ENCODE measurements at regions not wholly inside any gene's neighbourhood (a gene's known extent, or its start where the extent isn't known, plus 50 kb on each side); places are given as distances from the start of the nearest gene placed in this dataset.

- Histone ChIP-seq H3K4me2 (ENCODE audit: low read length) (no peak overlapping the region), H3K36me3 (ENCODE audit: insufficient read depth, low read length) (no peaks in the 10 kb centered on the region), H3K27ac (ENCODE audit: low read depth, low read length, poor library complexity, severe bottlenecking) (no peak overlapping the region), H3K79me2 (ENCODE audit: insufficient read depth, low read length) (no peaks in the 10 kb centered on the region), H4K20me1 (ENCODE audit: insufficient read depth, low read length) (no peaks in the 10 kb centered on the region), H3F3A (ENCODE audit: insufficient read depth, low read length) (no peaks in the 10 kb centered on the region), H2AFZ (ENCODE audit: low read length) (no peak overlapping the region), H3K27me3 (ENCODE audit: insufficient read depth, low read length) (peaks cover 5% of the 10 kb centered on the region; the same call in 1 of the 2 replicates), H3K4me3 (ENCODE audit: low read depth, low read length, poor library complexity, severe bottlenecking) (no peak overlapping the region), H3K9me3 (ENCODE audit: low read length) (no peaks in the 10 kb centered on the region), H3K4me1 (ENCODE audit: insufficient read depth, low read length, severe bottlenecking) (no peaks in the 10 kb centered on the region), H3K9ac (ENCODE audit: low read length) (no peak overlapping the region), H3K9me2 (ENCODE audit: low read depth, low read length) (no peaks in the 10 kb centered on the region)
- TF ChIP-seq, protein P1, sequence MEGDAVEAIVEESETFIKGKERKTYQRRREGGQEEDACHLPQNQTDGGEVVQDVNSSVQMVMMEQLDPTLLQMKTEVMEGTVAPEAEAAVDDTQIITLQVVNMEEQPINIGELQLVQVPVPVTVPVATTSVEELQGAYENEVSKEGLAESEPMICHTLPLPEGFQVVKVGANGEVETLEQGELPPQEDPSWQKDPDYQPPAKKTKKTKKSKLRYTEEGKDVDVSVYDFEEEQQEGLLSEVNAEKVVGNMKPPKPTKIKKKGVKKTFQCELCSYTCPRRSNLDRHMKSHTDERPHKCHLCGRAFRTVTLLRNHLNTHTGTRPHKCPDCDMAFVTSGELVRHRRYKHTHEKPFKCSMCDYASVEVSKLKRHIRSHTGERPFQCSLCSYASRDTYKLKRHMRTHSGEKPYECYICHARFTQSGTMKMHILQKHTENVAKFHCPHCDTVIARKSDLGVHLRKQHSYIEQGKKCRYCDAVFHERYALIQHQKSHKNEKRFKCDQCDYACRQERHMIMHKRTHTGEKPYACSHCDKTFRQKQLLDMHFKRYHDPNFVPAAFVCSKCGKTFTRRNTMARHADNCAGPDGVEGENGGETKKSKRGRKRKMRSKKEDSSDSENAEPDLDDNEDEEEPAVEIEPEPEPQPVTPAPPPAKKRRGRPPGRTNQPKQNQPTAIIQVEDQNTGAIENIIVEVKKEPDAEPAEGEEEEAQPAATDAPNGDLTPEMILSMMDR (IDR thresholded peaks at IDR 0.05; ENCODE audit: low read length) = no peak
- TF ChIP-seq EZH2 (IDR thresholded peaks at IDR 0.05; ENCODE audit: borderline replicate concordance, low read length) = no peak
These were observed 81.8 kb upstream of the KCNA3 start for GRCh38 chr1:110756506-110756905.

DNA sequence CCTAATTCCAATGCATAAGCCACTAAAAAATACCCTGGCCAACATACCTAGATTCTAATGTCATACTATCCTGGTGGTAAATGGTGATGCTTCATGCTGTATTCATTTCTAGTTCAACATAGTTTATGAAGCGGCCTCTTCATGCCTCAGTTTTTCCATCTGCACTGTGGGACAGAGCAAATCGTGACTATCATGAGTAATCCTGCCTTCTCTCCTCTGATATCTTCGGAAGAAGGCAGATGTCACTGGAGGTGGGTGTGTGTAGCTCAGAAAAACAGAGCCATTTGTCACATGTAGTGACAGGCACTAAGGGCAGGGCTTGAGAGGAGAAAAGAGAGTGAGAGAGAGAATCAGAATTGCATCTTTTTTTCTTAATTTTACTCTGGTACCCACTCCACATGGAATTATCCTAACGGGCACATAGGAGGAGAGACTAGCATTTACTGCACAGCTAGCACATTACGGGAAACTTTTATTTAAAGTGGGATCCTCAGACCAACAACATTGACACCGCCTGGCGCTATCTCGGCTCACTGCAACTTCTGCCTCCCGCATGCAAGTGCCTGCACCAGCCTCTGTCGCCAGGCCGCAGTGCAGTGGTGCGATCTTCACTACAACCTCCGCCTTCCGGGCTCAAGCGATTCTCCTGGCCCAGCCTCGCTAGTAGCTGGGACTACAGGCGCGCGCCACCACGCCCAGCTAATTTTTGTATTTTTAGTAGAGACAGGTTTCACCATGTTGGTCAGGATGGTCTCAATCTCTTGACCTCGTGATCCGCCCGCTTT lies 78.4 kb upstream of the KCNA3 start:
- H3K27ac ChIP-seq (ENCODE audit: low read depth, low read length, poor library complexity, severe bottlenecking) = no peak overlapping the region
- H2AFZ ChIP-seq (ENCODE audit: low read length) = no peak overlapping the region
- H3K4me3 ChIP-seq (ENCODE audit: low read depth, low read length, poor library complexity, severe bottlenecking) = no peak overlapping the region
- H3K9me2 ChIP-seq (ENCODE audit: low read depth, low read length) = no peaks in the 10 kb centered on the region
- no peaks in the 10 kb centered on the region for H3K9me3 ChIP-seq (ENCODE audit: low read length)
- H3K36me3 ChIP-seq (ENCODE audit: insufficient read depth, low read length) = no peaks in the 10 kb centered on the region
- no peaks in the 10 kb centered on the region for H3K4me1 ChIP-seq (ENCODE audit: insufficient read depth, low read length, severe bottlenecking)
- H3F3A ChIP-seq (ENCODE audit: insufficient read depth, low read length) = no peaks in the 10 kb centered on the region
- TF ChIP-seq EZH2 (IDR thresholded peaks at IDR 0.05; ENCODE audit: borderline replicate concordance, low read length) = no peak
- TF ChIP-seq, protein P1 (IDR thresholded peaks at IDR 0.05; ENCODE audit: low read length) = no peak
- peaks cover 5% of the 10 kb centered on the region; the same call in 1 of the 2 replicates for H3K27me3 ChIP-seq (ENCODE audit: insufficient read depth, low read length)
- H3K4me2 ChIP-seq (ENCODE audit: low read length) = no peak overlapping the region
- no peak overlapping the region for H3K9ac ChIP-seq (ENCODE audit: low read length)
- H3K79me2 ChIP-seq (ENCODE audit: insufficient read depth, low read length) = no peaks in the 10 kb centered on the region
- H4K20me1 ChIP-seq (ENCODE audit: insufficient read depth, low read length) = no peaks in the 10 kb centered on the region

DNA sequence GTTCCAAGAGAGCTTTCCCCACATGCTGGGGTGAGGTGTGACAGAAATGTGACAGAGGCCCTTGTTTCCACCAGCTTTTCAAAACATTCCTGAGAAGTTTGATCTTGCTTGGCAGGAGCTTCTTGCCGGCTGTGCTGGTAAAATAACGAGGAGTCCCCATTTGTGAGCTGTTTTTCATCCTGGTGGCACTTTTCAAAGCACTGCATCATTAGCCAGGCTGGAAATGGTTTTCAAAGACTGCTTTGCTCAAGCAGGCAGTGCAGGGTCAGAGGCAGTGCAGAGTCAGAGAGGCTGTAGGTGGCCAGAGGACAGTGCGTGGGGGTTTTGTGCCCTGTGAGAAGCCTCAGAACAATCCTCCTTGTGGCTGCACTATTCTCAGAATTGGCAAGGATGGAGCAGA lies 75.8 kb upstream of the KCNA3 start:
- Histone ChIP-seq H3F3A (ENCODE audit: insufficient read depth, low read length) (no peaks in the 10 kb centered on the region), H3K79me2 (ENCODE audit: insufficient read depth, low read length) (no peaks in the 10 kb centered on the region), H3K4me3 (ENCODE audit: low read depth, low read length, poor library complexity, severe bottlenecking) (no peak overlapping the region), H3K9ac (ENCODE audit: low read length) (no peak overlapping the region), H3K9me2 (ENCODE audit: low read depth, low read length) (no peaks in the 10 kb centered on the region; the same call in 1 of the 2 replicates), H3K27ac (ENCODE audit: low read depth, low read length, poor library complexity, severe bottlenecking) (no peak overlapping the region), H2AFZ (ENCODE audit: low read length) (no peak overlapping the region), H3K36me3 (ENCODE audit: insufficient read depth, low read length) (no peaks in the 10 kb centered on the region), H3K9me3 (ENCODE audit: low read length) (no peaks in the 10 kb centered on the region), H3K27me3 (ENCODE audit: insufficient read depth, low read length) (no peaks in the 10 kb centered on the region), H3K4me1 (ENCODE audit: insufficient read depth, low read length, severe bottlenecking) (no peaks in the 10 kb centered on the region), H3K4me2 (ENCODE audit: low read length) (no peak overlapping the region), H4K20me1 (ENCODE audit: insufficient read depth, low read length) (no peaks in the 10 kb centered on the region)
- TF ChIP-seq EZH2 (IDR thresholded peaks at IDR 0.05; ENCODE audit: borderline replicate concordance, low read length) = no peak
- TF ChIP-seq, protein P1 (IDR thresholded peaks at IDR 0.05; ENCODE audit: low read length) = no peak
